ENCODE measurements at regions not wholly inside any gene's neighbourhood (a gene's known extent, or its start where the extent isn't known, plus 50 kb on each side); places are given as distances from the start of the nearest gene placed in this dataset.

- H3K4me3 ChIP-seq (ENCODE audit: low read depth, low read length), result no peak overlapping the region
Measured at GRCh38 chr13:88071371-88071770, 400.2 kb downstream of the SLITRK5 start.

- H3K4me3 ChIP-seq (ENCODE audit: low read depth, low read length), result no peak overlapping the region
Measured at GRCh38 chr13:88074794-88075510, 403.8 kb downstream of the SLITRK5 start.

GRCh38 chr13:88085036-88085435 is 413.9 kb downstream of the SLITRK5 start:
- H3K4me3 ChIP-seq (ENCODE audit: low read depth, low read length), result no peak overlapping the region

GRCh38 chr13:88086577-88086976 is 415.4 kb downstream of the SLITRK5 start:
- H3K4me3 ChIP-seq (ENCODE audit: low read depth, low read length), result no peak overlapping the region

- H3K4me3 ChIP-seq (ENCODE audit: low read depth, low read length), result no peak overlapping the region
Measured at GRCh38 chr13:88097541-88097940, 426.4 kb downstream of the SLITRK5 start.

- H3K4me3 ChIP-seq (ENCODE audit: low read depth, low read length), result no peak overlapping the region
Measured at GRCh38 chr13:88103824-88104223, 432.7 kb downstream of the SLITRK5 start.

- no peak overlapping the region for H3K4me3 ChIP-seq (ENCODE audit: low read depth, low read length)
Measured at GRCh38 chr13:88104576-88104975, 433.4 kb downstream of the SLITRK5 start.

GRCh38 chr13:88107570-88107969 is 436.4 kb downstream of the SLITRK5 start:
- H3K4me3 ChIP-seq (ENCODE audit: low read depth, low read length), result no peak overlapping the region

GRCh38 chr13:88112526-88112925 is 441.4 kb downstream of the SLITRK5 start:
- H3K4me3 ChIP-seq (ENCODE audit: low read depth, low read length), result no peak overlapping the region

- H3K4me3 ChIP-seq (ENCODE audit: low read depth, low read length), result no peak overlapping the region
Measured at GRCh38 chr13:88115976-88116375, 444.8 kb downstream of the SLITRK5 start.

- H3K4me3 ChIP-seq (ENCODE audit: low read depth, low read length), result no peak overlapping the region
Measured at GRCh38 chr13:88118952-88119351, 447.8 kb downstream of the SLITRK5 start.

- no peak overlapping the region for H3K4me3 ChIP-seq (ENCODE audit: low read depth, low read length)
Measured at GRCh38 chr13:88124142-88124541, 453.0 kb downstream of the SLITRK5 start.

GRCh38 chr13:88125055-88125454 is 453.9 kb downstream of the SLITRK5 start:
- no peak overlapping the region for H3K4me3 ChIP-seq (ENCODE audit: low read depth, low read length)

- H3K4me3 ChIP-seq (ENCODE audit: low read depth, low read length), result no peak overlapping the region
Measured at GRCh38 chr13:88136098-88136790, 465.1 kb downstream of the SLITRK5 start.

GRCh38 chr13:88142653-88143052 is 471.5 kb downstream of the SLITRK5 start:
- H3K4me3 ChIP-seq (ENCODE audit: low read depth, low read length), result no peak overlapping the region

GRCh38 chr13:88144580-88144979 is 473.4 kb downstream of the SLITRK5 start:
- H3K4me3 ChIP-seq (ENCODE audit: low read depth, low read length), result no peak overlapping the region

- no peak overlapping the region for H3K4me3 ChIP-seq (ENCODE audit: low read depth, low read length)
Measured at GRCh38 chr13:88153353-88153752, 482.2 kb downstream of the SLITRK5 start.

- H3K4me3 ChIP-seq (ENCODE audit: low read depth, low read length), result no peak overlapping the region
Measured at GRCh38 chr13:88154001-88154400, 482.8 kb downstream of the SLITRK5 start.

- no peak overlapping the region for H3K4me3 ChIP-seq (ENCODE audit: low read depth, low read length)
Measured at GRCh38 chr13:88162076-88162702, 491.0 kb downstream of the SLITRK5 start.

GRCh38 chr13:88176231-88176630 is 505.1 kb downstream of the SLITRK5 start:
- H3K4me3 ChIP-seq (ENCODE audit: low read depth, low read length), result no peak overlapping the region

GRCh38 chr13:88183440-88183839 is 512.3 kb downstream of the SLITRK5 start:
- no peak overlapping the region for H3K4me3 ChIP-seq (ENCODE audit: low read depth, low read length)

- H3K4me3 ChIP-seq (ENCODE audit: low read depth, low read length), result no peak overlapping the region
Measured at GRCh38 chr13:88188986-88189385, 517.8 kb downstream of the SLITRK5 start.

Measured in iPS-11a (cell line).